Right lobe of liver (tissue), 6 donors: ENCODE measurements at regions not wholly inside any gene's neighbourhood (a gene's known extent, or its start where the extent isn't known, plus 50 kb on each side); places are given as distances from the start of the nearest gene placed in this dataset.

Source experiments
- ATAC-seq, 4 donors: fragments of 200-7000 bp; cut with Tn5 transposase; one replicate each; pipeline ENCODE4 v1.9.1; 2020; ENCODE audit warnings: mild to moderate bottlenecking in 4 of 4, moderate library complexity in 4 of 4
- DNase-seq, 3 donors: peaks; one replicate each; pipeline ENCODE4 v3.0.0-alpha.2; 2020
- H3K27ac ChIP-seq, 3 donors: fragments of 200-600 bp; one replicate each; pipeline ENCODE4 v1.8.0; 2022
- H3K27me3 ChIP-seq, 2 donors: fragments of 200-600 bp; one replicate each; pipeline ENCODE4 v1.8.0; 2022
- H3K36me3 ChIP-seq, 4 donors: fragments of 200-600 bp; sonication (generic) in 1 of 4; one replicate each; pipeline versions ENCODE4 v1.5.1 to v1.8.0; 2017 to 2022; ENCODE audit warnings: control low read depth in 1 of 4
- H3K4me1 ChIP-seq, 4 donors: fragments of 200-600 bp; sonication (generic) in 1 of 4; one replicate each; pipeline versions ENCODE4 v1.5.1 to v1.8.0; 2017 to 2022; ENCODE audit warnings: control low read depth in 1 of 4
- H3K4me3 ChIP-seq, 3 donors: fragments of 200-600 bp; one replicate each; pipeline ENCODE4 v1.8.0; 2022
- H3K9me3 ChIP-seq, 4 donors: fragments of 200-600 bp; sonication (generic) in 1 of 4; one replicate each; pipeline versions ENCODE4 v1.5.1 to v1.8.0; 2017 to 2022; ENCODE audit warnings: control low read depth in 1 of 4
- CTCF ChIP-seq, 4 donors: fragments of 200-600 bp in 3 of 4; fragments of 450-650 bp in 1 of 4; IDR thresholded peaks; one replicate each; pipeline versions ENCODE4 v1.5.1 to v1.8.0; 2016 to 2022; ENCODE audit warnings: antibody characterized with exemption in 4 of 4, mild to moderate bottlenecking in 2 of 4
- POLR2A ChIP-seq: fragments of 450-650 bp; IDR thresholded peaks from one replicate; pipeline ENCODE4 v1.6.1; 2017; ENCODE audit warnings: antibody characterized with exemption, mild to moderate bottlenecking
- WGBS: methylation state at CpG from one replicate; pipeline ENCODE4 v1.1.6; 2018; ENCODE audit warnings: low coverage, low lambda C conversion rate; ENCODE audit not compliant: insufficient coverage; ENCODE audit errors: missing lambda C conversion rate; 5-methylcytosine and 5-hydroxymethylcytosine counted together
- intact Hi-C, 2 donors: fragments of 100-400 bp; cut with DNase I; formaldehyde crosslinking; loops; one replicate each; pipeline versions ENCODE4 v1.11.2 to v1.14.1; 2022
- donor health status: DM: no; HTN: yes; CAD: no.
- donor health status: DM: no; HTN: no; CAD: no.
- donor health status: DM: no; HTN: no; CAD: no.
- donor health status: DM: no; HTN: yes; CAD: no.
- donor health status: DM: no; HTN: yes; CAD: no.

- TF ChIP-seq CTCF (IDR thresholded peaks at IDR 0.05) (no peak), POLR2A (no peak)
- Histone ChIP-seq H3K27me3 (no peaks in the 10 kb centered on the region), H3K27ac (no peak overlapping the region), H3K4me1 (no peaks in the 10 kb centered on the region), H3K36me3 (no peaks in the 10 kb centered on the region), H3K4me3 (no peak overlapping the region), H3K9me3 (no peaks in the 10 kb centered on the region)
- no peak for DNase-seq
- WGBS, result 55% methylated on average over 7 of the region's 7 CpGs
- intact Hi-C loops, result no loop called here
- ATAC-seq, result no peak
These were observed 161.2 kb upstream of the FRG1 start for GRCh38 chr4:189779281-189779980.

DNA sequence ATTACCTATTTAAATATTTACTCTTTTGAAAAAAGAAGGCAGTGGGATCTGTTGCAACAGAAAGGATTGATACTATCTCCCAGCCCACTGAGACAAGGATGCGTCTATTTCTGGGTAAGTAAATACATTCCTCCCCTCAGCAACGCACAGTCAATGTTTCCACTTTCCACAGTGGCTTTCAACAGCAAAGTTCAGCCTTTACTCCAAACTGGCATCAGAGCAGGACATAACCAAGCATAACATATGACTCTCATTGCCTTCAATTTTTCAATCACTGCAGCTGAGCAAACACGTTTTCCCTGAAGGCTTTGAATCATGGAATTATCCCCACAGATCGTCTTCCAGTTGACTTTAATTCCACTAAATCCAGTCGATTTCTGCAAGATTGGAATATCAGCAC, 160.3 kb upstream of the FRG1 start:
- Histone ChIP-seq H3K4me3 (no peak overlapping the region), H3K9me3 (no peaks in the 10 kb centered on the region), H3K36me3 (no peaks in the 10 kb centered on the region), H3K27me3 (no peaks in the 10 kb centered on the region), H3K27ac (no peak overlapping the region), H3K4me1 (no peaks in the 10 kb centered on the region)
- DNase-seq (no peak), ATAC-seq (no peak)
- intact Hi-C loops, result no loop called here
- 22% methylated on average over 5 of the region's 5 CpGs for WGBS
- TF ChIP-seq CTCF (IDR thresholded peaks at IDR 0.05), result no peak
- no peak for TF ChIP-seq POLR2A

GRCh38 chr4:189784651-189785050, 156.0 kb upstream of the FRG1 start:
- no peaks in the 10 kb centered on the region for H3K4me1 ChIP-seq
- intact Hi-C loops, result no loop called here
- no peak for ATAC-seq

DNA sequence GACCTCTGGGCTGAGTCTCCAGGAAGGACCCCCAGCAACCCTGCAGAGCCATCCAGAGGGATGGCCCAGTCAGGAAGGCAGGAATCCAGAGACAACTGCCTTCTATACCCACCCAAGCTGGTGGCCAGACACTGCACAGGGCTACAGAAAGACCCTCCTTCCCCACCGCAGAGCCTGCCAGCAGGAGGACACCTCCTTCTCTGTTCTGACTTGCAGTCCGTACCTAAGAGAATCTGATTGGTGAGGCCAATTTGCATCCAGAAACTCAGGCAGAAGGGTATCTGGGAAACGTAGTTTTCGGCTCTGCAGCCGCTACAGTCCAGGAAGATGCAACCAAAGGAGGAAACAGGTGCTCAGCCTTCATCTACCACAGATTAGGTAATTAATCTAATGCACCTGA, 155.4 kb upstream of the FRG1 start:
- no peak for DNase-seq
- intact Hi-C loops, result no loop called here
- TF ChIP-seq POLR2A (no peak), CTCF (IDR thresholded peaks at IDR 0.05) (no peak)
- no CpG with 5 or more reads among the region's 5 CpGs for WGBS
- Histone ChIP-seq H3K36me3 (no peaks in the 10 kb centered on the region), H3K4me3 (no peak overlapping the region), H3K27ac (no peak overlapping the region), H3K27me3 (no peaks in the 10 kb centered on the region), H3K4me1 (no peaks in the 10 kb centered on the region), H3K9me3 (no peaks in the 10 kb centered on the region)
- no peak for ATAC-seq

More at GRCh38 chr4:189784651-189785050, 156.0 kb upstream of the FRG1 start:
- H3K36me3 ChIP-seq, result no peaks in the 10 kb centered on the region
- H3K27me3 ChIP-seq, result no peaks in the 10 kb centered on the region
- no peak for DNase-seq
- no peaks in the 10 kb centered on the region for H3K9me3 ChIP-seq
- H3K4me3 ChIP-seq, result no peak overlapping the region
- no peak overlapping the region for H3K27ac ChIP-seq
- TF ChIP-seq POLR2A (no peak), CTCF (IDR thresholded peaks at IDR 0.05) (no peak)

DNA sequence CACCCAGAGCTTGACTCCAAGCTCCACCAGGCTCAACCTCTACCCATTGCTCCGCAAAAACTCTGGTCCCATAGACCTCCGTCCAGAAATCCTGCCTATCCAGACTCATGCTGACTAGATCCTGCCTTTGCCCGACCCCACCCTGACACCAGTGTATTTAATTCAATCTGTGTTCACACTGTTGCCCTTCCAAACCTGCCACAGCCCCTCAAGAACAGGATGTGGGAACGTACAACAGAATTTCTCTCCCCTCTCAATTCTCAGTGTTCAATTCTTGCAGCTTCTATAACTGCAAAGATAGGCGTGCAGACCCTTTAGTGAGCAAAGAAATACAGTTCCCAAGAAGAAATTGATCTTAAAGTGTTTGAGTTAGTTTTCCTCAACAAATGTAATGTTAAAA, 154.2 kb upstream of the FRG1 start:
- no peak for ATAC-seq
- H3K27ac ChIP-seq, result no peak overlapping the region
- no peaks in the 10 kb centered on the region for H3K36me3 ChIP-seq
- WGBS, result 58% methylated on average over 4 of the region's 5 CpGs
- intact Hi-C loops, result no loop called here
- DNase-seq, result no peak
- H3K9me3 ChIP-seq, result no peaks in the 10 kb centered on the region
- no peak overlapping the region for H3K4me3 ChIP-seq
- H3K27me3 ChIP-seq, result no peaks in the 10 kb centered on the region
- no peak for TF ChIP-seq CTCF (IDR thresholded peaks at IDR 0.05)
- TF ChIP-seq POLR2A, result no peak
- no peaks in the 10 kb centered on the region for H3K4me1 ChIP-seq
